ENCODE measurements at regions not wholly inside any gene's neighbourhood (a gene's known extent, or its start where the extent isn't known, plus 50 kb on each side); places are given as distances from the start of the nearest gene placed in this dataset.

DNA sequence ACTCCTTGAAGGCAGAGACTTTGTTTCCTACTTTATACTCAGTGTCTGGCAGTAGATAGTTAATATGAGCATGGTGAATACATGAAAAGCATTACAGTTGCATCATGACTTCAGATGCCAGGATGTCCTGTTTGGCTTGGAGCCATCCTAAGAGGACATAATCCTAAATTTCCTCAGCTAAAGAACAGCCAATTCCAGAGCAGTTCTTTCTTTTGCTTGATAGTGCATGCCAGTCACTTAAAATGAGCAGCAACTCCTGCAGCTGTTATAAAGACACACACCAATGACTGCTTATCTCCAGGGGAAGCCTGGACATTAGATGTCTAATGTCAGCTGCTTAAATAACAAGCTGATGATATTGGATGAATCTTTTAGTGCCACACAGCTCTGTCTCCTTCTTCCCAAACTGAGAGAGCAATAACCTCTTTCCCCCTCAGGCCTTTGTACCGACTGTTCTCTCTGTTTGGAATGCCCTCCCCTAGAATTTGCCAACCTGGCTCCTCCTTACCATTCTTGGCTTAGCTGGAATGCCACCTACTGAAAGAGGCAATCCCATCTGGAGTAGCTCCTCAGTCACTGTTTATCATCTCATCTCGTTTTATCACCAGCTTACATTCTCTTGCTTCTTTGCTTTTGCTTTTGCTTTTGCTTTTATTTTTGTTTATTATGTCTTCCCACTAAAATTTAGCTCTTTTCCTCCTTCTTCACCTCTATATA, 100.8 kb upstream of the USP38 start:
- H3K4me1 Mint-ChIP-seq (ENCODE audit: low read depth) = peaks cover 11% of the 10 kb centered on the region
- no peak overlapping the region for H3K27ac Mint-ChIP-seq (ENCODE audit: unreplicated experiment)
- peaks cover 18% of the 10 kb centered on the region for H3K27me3 Mint-ChIP-seq (ENCODE audit: low read depth)
- no peak overlapping the region for H3K4me3 Mint-ChIP-seq (ENCODE audit: unreplicated experiment)
- H3K9me3 Mint-ChIP-seq (ENCODE audit: low read depth) = no peaks in the 10 kb centered on the region
- DNase-seq (ENCODE audit: low spot score) = no peak
- TF ChIP-seq, protein P1, sequence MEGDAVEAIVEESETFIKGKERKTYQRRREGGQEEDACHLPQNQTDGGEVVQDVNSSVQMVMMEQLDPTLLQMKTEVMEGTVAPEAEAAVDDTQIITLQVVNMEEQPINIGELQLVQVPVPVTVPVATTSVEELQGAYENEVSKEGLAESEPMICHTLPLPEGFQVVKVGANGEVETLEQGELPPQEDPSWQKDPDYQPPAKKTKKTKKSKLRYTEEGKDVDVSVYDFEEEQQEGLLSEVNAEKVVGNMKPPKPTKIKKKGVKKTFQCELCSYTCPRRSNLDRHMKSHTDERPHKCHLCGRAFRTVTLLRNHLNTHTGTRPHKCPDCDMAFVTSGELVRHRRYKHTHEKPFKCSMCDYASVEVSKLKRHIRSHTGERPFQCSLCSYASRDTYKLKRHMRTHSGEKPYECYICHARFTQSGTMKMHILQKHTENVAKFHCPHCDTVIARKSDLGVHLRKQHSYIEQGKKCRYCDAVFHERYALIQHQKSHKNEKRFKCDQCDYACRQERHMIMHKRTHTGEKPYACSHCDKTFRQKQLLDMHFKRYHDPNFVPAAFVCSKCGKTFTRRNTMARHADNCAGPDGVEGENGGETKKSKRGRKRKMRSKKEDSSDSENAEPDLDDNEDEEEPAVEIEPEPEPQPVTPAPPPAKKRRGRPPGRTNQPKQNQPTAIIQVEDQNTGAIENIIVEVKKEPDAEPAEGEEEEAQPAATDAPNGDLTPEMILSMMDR (IDR thresholded peaks at IDR 0.05) = no peak
- no peaks in the 10 kb centered on the region for H3K36me3 Mint-ChIP-seq (ENCODE audit: low read depth)

DNA sequence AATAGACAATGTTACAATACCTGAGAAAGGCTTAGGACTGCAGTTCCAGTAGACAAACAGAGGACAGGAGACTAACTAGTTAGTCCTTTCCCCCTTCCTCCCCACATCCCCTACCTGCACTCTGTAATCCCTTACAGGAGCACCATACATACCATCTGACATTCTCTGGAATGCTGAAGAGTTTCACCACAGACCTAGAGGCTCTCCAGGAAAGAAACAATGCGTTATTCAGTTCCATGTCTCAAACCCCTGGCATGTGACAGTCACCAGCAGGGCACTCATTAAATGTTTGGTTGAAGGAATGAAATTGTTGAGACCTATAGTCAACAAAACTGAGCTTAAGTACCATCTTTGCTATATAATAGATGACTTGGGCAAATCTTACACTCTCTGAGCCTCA, 100.2 kb upstream of the USP38 start:
- Mint-ChIP-seq H3K27me3 (ENCODE audit: low read depth) (peaks cover 15% of the 10 kb centered on the region), H3K36me3 (ENCODE audit: low read depth) (no peaks in the 10 kb centered on the region), H3K27ac (ENCODE audit: unreplicated experiment) (no peak overlapping the region), H3K4me3 (ENCODE audit: unreplicated experiment) (no peak overlapping the region), H3K4me1 (ENCODE audit: low read depth) (peaks cover 16% of the 10 kb centered on the region), H3K9me3 (ENCODE audit: low read depth) (no peaks in the 10 kb centered on the region)
- no peak for DNase-seq (ENCODE audit: low spot score)
- TF ChIP-seq, protein P1 (IDR thresholded peaks at IDR 0.05) = no peak

DNA sequence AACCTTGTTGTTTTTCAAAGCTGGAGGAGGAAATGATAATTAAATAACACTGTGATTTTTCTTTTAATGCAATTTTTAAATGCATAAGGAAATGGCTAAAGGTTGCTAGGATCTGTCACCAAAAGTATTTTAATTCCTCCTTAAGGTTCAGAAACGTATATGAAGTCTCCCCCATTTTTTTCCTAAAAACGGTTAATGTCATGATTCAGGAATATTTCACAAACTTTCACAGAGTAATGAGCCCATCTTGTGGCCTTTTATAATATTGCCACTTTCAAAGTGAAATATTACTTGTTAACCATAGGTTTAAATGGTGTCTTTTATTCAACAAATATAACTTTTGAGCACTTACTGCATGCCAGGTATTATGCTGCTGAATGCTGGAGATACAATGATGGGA, 99.5 kb upstream of the USP38 start:
- H3K4me1 Mint-ChIP-seq (ENCODE audit: low read depth) = peaks cover 17% of the 10 kb centered on the region
- no peak overlapping the region for H3K4me3 Mint-ChIP-seq (ENCODE audit: unreplicated experiment)
- DNase-seq (ENCODE audit: low spot score) = no peak
- TF ChIP-seq, protein P1 (IDR thresholded peaks at IDR 0.05) = peak; percentile 76
- no peak overlapping the region for H3K27ac Mint-ChIP-seq (ENCODE audit: unreplicated experiment)
- peaks cover 9% of the 10 kb centered on the region for H3K27me3 Mint-ChIP-seq (ENCODE audit: low read depth)
- peaks cover 3% of the 10 kb centered on the region for H3K9me3 Mint-ChIP-seq (ENCODE audit: low read depth)
- no peaks in the 10 kb centered on the region for H3K36me3 Mint-ChIP-seq (ENCODE audit: low read depth)

DNA sequence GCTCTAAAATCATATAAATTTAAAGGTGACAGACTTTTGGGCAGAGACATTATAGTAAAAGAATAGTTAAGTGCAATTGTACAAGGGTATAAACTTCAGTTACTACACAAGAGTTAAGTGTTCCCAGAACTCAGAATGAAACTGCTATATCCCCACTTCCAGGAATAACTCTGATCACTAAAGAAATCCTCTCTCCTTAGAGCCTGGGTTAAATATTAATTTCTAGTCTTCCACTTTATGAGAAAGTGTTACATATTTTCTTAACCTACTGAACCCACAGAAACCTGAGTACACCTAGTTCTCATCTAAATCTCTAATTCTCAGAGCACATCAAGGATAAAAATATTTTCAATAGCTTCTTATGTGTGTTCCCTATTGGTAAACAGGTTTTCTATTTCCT, 99.1 kb upstream of the USP38 start:
- H3K36me3 Mint-ChIP-seq (ENCODE audit: low read depth) = no peaks in the 10 kb centered on the region
- H3K4me1 Mint-ChIP-seq (ENCODE audit: low read depth) = peaks cover 17% of the 10 kb centered on the region
- peaks cover 7% of the 10 kb centered on the region for H3K9me3 Mint-ChIP-seq (ENCODE audit: low read depth)
- TF ChIP-seq, protein P1 (IDR thresholded peaks at IDR 0.05) = peak; percentile 31
- H3K27ac Mint-ChIP-seq (ENCODE audit: unreplicated experiment) = no peak overlapping the region
- no peak overlapping the region for H3K4me3 Mint-ChIP-seq (ENCODE audit: unreplicated experiment)
- DNase-seq (ENCODE audit: low spot score) = no peak
- H3K27me3 Mint-ChIP-seq (ENCODE audit: low read depth) = peaks cover 7% of the 10 kb centered on the region

DNA sequence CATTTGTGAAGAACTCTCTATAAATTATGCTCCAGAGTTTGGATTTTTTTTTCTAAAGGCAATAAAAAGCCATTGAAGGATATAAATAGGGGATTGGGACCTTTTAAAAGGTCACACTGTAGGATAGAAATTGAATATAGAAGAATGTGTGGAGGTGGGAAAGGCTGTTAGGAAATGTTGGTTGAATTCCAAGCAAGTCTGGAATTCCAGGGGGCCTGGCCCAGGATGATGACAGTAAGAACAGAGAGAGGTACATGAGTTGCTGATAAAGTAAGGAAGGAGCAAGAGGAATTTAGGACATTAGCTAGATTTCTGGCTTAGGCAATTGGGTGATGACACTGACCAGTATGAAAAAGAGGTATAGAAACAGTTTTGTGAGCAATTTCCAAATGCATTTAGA, 95.4 kb upstream of the USP38 start:
- Mint-ChIP-seq H3K27me3 (ENCODE audit: low read depth) (no peaks in the 10 kb centered on the region), H3K27ac (ENCODE audit: unreplicated experiment) (no peak overlapping the region), H3K36me3 (ENCODE audit: low read depth) (no peaks in the 10 kb centered on the region), H3K4me3 (ENCODE audit: unreplicated experiment) (no peak overlapping the region), H3K9me3 (ENCODE audit: low read depth) (peaks cover 10% of the 10 kb centered on the region), H3K4me1 (ENCODE audit: low read depth) (peaks cover 10% of the 10 kb centered on the region)
- TF ChIP-seq, protein P1 (IDR thresholded peaks at IDR 0.05) = no peak
- no peak for DNase-seq (ENCODE audit: low spot score)
